ENCODE measurements at regions not wholly inside any gene's neighbourhood (a gene's known extent, or its start where the extent isn't known, plus 50 kb on each side); places are given as distances from the start of the nearest gene placed in this dataset.

- no peak for TF ChIP-seq CTCF (IDR thresholded peaks at IDR 0.05)
- TF ChIP-seq POLR2AphosphoS5 (IDR thresholded peaks at IDR 0.05) = no peak
- no peak for TF ChIP-seq POLR2A (IDR thresholded peaks at IDR 0.05)
Observed at GRCh38 chr17:63086483-63087185, 120.6 kb downstream of the TANC2 start.
